Gastrocnemius medialis (tissue), 4 donors: ENCODE measurements at regions not wholly inside any gene's neighbourhood (a gene's known extent, or its start where the extent isn't known, plus 50 kb on each side); places are given as distances from the start of the nearest gene placed in this dataset.

Source experiments
- CTCF ChIP-seq, 5 experiments: fragments of 450-650 bp in 3 of 5; fragments of 200-600 bp in 2 of 5; sonication (generic) in 2 of 5; IDR thresholded peaks in 4 of 5; conservative IDR thresholded peaks in 1 of 5; 1 replicate in 4 of 5; 2 replicates in 1 of 5; pipeline ENCODE4 v1.5.1; 2016 to 2019; ENCODE audit warnings: antibody characterized with exemption in 5 of 5, mild to moderate bottlenecking in 3 of 5, moderate library complexity in 3 of 5
- POLR2A ChIP-seq, 2 donors: fragments of 450-650 bp; IDR thresholded peaks; one replicate each; pipeline ENCODE4 v1.6.1; 2017; ENCODE audit warnings: antibody characterized with exemption in 2 of 2, mild to moderate bottlenecking in 2 of 2, moderate library complexity in 2 of 2

GRCh38 chr11:112705148-112705547 is 256.1 kb upstream of the NCAM1 start:
- no peak for TF ChIP-seq POLR2A (IDR thresholded peaks at IDR 0.05)
- TF ChIP-seq CTCF (IDR thresholded peaks at IDR 0.05 in 4 of 5, conservative IDR thresholded peaks at IDR 0.05 in 1 of 5), result no peak
